Psoas muscle (tissue), 7 donors: ENCODE measurements at regions not wholly inside any gene's neighbourhood (a gene's known extent, or its start where the extent isn't known, plus 50 kb on each side); places are given as distances from the start of the nearest gene placed in this dataset.
"Not testable (repeated sequence)": the region's sequence is repeated elsewhere in the genome, so short reads cannot be mapped to it uniquely, and the experiment has no call there.

Source experiments
- ATAC-seq, 4 donors: fragments of 200-7000 bp; cut with Tn5 transposase; one replicate each; pipeline ENCODE4 v1.9.1; 2020; ENCODE audit warnings: moderate library complexity in 3 of 4, mild to moderate bottlenecking in 2 of 4
- DNase-seq, 2 donors: peaks; one replicate each; pipeline ENCODE4 v3.0.0-alpha.2; 2020
- H3K27ac ChIP-seq: fragments of 200-600 bp; one replicate; pipeline ENCODE4 v1.8.0; 2022
- H3K27me3 ChIP-seq, 3 donors: fragments of 200-600 bp in 1 of 3; one replicate each; pipeline versions ENCODE4 v1.6.1 to v1.8.0; 2013 to 2022; ENCODE audit warnings: low read length in 2 of 3, mild to moderate bottlenecking in 2 of 3, moderate library complexity in 1 of 3; ENCODE audit not compliant: insufficient read depth in 3 of 3
- H3K36me3 ChIP-seq, 2 donors: fragments of 200-600 bp in 1 of 2; one replicate each; pipeline versions ENCODE4 v1.6.1 to v1.8.0; 2013 to 2022; ENCODE audit warnings: low read depth in 1 of 2, mild to moderate bottlenecking in 1 of 2, moderate library complexity in 1 of 2; ENCODE audit not compliant: insufficient read depth in 1 of 2
- H3K4me1 ChIP-seq: fragments of 200-600 bp; one replicate; pipeline ENCODE4 v1.8.0; 2022
- H3K4me3 ChIP-seq: fragments of 200-600 bp; one replicate; pipeline ENCODE4 v1.8.0; 2022; ENCODE audit warnings: mild to moderate bottlenecking
- H3K9me3 ChIP-seq: fragments of 200-600 bp; one replicate; pipeline ENCODE4 v1.8.0; 2022
- WGBS, 3 donors: extraction: QIAGEN DNeasy Blood & Tissue Kit; methylation state at CpG; one replicate each; pipeline versions ENCODE4 v1.1.6 to v1.1.7; 2013; 5-methylcytosine and 5-hydroxymethylcytosine counted together
- intact Hi-C, 2 donors: fragments of 100-400 bp; cut with DNase I; formaldehyde crosslinking; loops; one replicate each; pipeline versions ENCODE4 v1.11.0 to v1.14.2; 2022
- TF ChIP-seq, protein P1 (sequence below): fragments of 200-600 bp; IDR thresholded peaks from one replicate; pipeline ENCODE4 v1.8.0; 2022; ENCODE audit warnings: antibody characterized with exemption
- donor health status: healthy with polysubstance abuse.
- donor health status: DM: no; HTN: no; CAD: no; lungs with moderate emphysema.
- donor health status: Bipolar disorder and iron deficiency.
- donor health status: healthy.
- donor health status: DM: yes; HTN: yes; CAD: no.
- donor health status: DM: no; HTN: no; CAD: no.
- donor health status: DM: yes; HTN: yes; CAD: no.

DNA sequence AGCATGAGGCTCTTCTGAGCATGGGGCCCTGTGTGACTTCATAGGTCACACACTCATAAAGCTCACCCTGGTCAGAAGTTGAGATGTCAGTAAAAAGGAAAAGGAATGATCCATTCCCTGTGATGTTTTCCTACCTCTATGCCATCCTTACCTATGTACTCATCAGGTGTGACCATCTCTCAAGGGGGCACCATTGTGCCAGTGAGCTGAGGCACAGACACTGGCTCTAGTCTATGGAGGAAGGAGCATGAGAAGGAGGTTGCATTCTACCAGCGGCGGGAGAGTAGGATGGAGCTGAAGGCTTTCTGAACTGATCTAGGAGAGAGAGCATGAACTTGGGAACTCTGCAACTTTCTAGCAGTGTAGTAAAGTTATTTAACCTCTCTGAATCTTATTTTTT, 65.8 kb upstream of the RGL1 start:
- WGBS, 3 donors: 90 to 100% (median 96%) methylated on average over 2 of the region's 2 CpGs
- DNase-seq: no peak
- Histone ChIP-seq H3K27ac (no peak overlapping the region), H3K4me1 (no peaks in the 10 kb centered on the region), H3K36me3 (no peaks in the 10 kb centered on the region), H3K4me3 (no peak overlapping the region), H3K27me3 (no peaks in the 10 kb centered on the region), H3K9me3 (peaks cover 4% of the 10 kb centered on the region)
- no peak for ATAC-seq
- TF ChIP-seq, protein P1, sequence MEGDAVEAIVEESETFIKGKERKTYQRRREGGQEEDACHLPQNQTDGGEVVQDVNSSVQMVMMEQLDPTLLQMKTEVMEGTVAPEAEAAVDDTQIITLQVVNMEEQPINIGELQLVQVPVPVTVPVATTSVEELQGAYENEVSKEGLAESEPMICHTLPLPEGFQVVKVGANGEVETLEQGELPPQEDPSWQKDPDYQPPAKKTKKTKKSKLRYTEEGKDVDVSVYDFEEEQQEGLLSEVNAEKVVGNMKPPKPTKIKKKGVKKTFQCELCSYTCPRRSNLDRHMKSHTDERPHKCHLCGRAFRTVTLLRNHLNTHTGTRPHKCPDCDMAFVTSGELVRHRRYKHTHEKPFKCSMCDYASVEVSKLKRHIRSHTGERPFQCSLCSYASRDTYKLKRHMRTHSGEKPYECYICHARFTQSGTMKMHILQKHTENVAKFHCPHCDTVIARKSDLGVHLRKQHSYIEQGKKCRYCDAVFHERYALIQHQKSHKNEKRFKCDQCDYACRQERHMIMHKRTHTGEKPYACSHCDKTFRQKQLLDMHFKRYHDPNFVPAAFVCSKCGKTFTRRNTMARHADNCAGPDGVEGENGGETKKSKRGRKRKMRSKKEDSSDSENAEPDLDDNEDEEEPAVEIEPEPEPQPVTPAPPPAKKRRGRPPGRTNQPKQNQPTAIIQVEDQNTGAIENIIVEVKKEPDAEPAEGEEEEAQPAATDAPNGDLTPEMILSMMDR: no peak
- intact Hi-C loops: loop anchor here in 1 of 2 donors (10.0 kb wide), 1 partner anchor 66 kb away; the partner anchor contains the start of gene RGL1

DNA sequence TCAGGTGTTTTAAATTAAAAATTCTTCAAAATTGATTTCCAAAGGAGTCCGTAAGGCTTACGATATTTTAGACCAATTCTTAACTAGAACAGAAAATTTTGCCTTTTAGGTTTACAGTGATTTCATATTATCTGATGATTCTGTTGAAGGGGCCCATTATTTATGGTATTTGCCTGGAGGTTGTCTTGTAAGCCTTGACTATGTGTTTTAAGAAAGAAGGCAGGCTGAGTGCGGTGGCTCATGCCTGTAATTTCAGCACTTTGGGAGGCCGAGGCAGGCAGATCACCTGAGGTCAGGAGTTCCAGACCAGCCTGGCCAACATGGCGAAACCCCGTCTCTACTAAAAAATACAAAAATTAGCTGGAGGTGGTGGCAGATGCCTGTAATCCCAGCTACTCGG, 67.0 kb upstream of the RGL1 start:
- H3K9me3 ChIP-seq, H3K4me1 ChIP-seq, DNase-seq, H3K4me3 ChIP-seq, H3K27ac ChIP-seq, H3K36me3 ChIP-seq, H3K27me3 ChIP-seq, ATAC-seq: not testable (repeated sequence)
- intact Hi-C loops: loop anchor here in 1 of 2 donors (10.0 kb wide), 1 partner anchor 67 kb away; the partner anchor contains the start of gene RGL1
- WGBS, 3 donors: 92 to 94% (median 94%) methylated on average over 7 of the region's 7 CpGs

DNA sequence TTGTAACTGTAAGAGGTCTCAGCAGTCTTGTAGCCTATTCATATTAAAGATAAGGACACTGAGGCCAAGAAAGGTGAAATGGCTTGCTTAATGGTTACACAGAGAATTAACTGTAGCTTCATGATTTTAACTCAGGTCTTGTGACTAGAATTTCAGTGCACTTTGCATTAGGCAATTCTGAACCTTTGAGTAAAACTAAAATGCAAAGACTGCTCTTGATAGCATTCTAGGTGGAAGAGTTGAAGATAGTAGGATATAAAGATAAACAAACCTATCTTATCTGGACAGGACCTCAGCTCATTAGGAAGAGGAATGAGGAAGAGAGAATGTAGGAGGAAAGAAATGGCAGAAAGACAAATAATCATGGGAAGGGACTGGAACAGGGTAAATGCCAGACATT, 68.6 kb upstream of the RGL1 start:
- intact Hi-C loops: loop anchor here in 1 of 2 donors (10.0 kb wide), 1 partner anchor 68 kb away; the partner anchor contains the start of gene RGL1

DNA sequence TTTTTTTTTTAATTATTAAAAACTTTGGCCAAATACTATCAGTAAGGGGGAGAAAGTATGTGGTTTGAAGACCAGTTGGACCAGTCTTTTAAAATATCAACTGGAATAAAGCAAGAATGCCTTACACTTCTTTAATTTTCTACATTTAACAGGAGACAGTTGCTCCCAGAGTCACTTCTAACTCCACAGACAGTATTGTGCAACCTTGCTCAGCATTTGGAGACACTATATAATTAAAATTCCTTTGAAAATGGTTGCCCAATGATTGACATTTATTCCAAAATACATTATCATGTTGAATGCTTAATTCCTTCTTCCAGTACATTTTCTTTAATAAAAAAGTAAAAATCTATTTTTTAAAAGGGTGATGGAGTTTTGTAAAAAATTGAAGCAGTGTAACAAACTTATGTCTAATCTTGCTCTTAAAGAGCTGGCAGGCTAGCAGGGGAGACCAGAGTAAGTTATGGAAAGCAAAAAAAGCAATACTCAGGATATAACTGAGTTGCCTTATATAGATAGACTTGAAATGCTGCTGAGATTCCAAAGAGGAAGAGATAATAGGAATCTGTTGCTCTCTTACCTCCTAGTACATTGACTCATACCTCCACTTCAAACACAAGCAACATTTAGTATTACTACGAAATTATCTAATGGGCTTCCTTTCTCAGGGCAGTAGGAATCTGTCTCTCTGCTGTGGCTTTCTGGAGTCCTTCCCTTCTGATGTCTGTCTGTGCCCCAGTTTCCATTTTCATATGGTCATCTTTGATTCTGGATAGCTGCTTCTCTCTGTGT, 69.7 kb upstream of the RGL1 start:
- Histone ChIP-seq H3K27me3 (no peaks in the 10 kb centered on the region), H3K27ac (peak overlapping the region; percentile 3), H3K4me1 (no peaks in the 10 kb centered on the region), H3K9me3 (no peaks in the 10 kb centered on the region), H3K36me3 (no peaks in the 10 kb centered on the region), H3K4me3 (no peak overlapping the region)
- intact Hi-C loops: loop anchor here in 1 of 2 donors (10.0 kb wide), 1 partner anchor 70 kb away; the partner anchor contains the start of gene RGL1
- no peak for DNase-seq
- WGBS, 3 donors: 77 to 87% (median 86%) methylated on average over 1 of the region's 1 CpG
- TF ChIP-seq, protein P1: no peak
- ATAC-seq: no peak

More for the DNA sequence above, 68.6 kb upstream of the RGL1 start:
- no peak for DNase-seq
- Histone ChIP-seq H3K4me3 (no peak overlapping the region), H3K9me3 (no peaks in the 10 kb centered on the region), H3K27ac (no peak overlapping the region), H3K36me3 (no peaks in the 10 kb centered on the region), H3K4me1 (no peaks in the 10 kb centered on the region), H3K27me3 (no peaks in the 10 kb centered on the region)
- TF ChIP-seq, protein P1: no peak
- no peak for ATAC-seq

DNA sequence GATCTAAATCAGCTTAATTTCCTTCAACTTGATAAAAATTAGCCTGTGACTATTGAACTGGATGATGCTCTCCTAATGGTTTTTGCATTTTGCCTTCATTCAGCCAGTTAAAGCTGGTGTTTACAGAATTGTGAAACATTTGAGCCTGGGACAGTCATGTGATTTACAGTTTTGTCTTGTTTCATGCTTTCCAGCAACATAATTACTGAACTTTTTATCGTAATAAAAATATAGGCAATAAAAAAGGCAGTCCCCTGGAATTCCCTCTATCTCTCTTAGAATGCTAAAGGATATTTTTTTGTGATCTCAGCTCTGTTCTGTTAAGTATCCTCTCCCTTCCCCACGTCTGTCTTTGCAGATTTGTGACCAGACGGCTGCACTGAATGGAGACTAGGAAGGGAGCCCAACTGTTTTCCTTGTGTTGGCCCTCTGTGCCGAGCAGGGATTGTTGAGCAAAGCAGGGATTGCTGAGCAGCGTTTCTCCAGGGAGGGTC, 70.3 kb upstream of the RGL1 start:
- no peak overlapping the region for H3K4me3 ChIP-seq
- WGBS, 3 donors: 17 to 31% (median 22%) methylated on average over 5 of the region's 5 CpGs
- intact Hi-C loops: loop anchor here in 1 of 2 donors (10.0 kb wide), 1 partner anchor 70 kb away; the partner anchor contains the start of gene RGL1
- no peaks in the 10 kb centered on the region for H3K27me3 ChIP-seq
- H3K27ac ChIP-seq: peak overlapping the region; percentile 3
- TF ChIP-seq, protein P1: no peak
- DNase-seq (peak in 1 of 2 donors; percentile 16), ATAC-seq (peak in 2 of 4 donors; percentile 42 to 56)
- no peaks in the 10 kb centered on the region for H3K4me1 ChIP-seq
- H3K36me3 ChIP-seq: no peaks in the 10 kb centered on the region
- no peaks in the 10 kb centered on the region for H3K9me3 ChIP-seq
